Osteoblast (primary cell): ENCODE measurements at regions not wholly inside any gene's neighbourhood (a gene's known extent, or its start where the extent isn't known, plus 50 kb on each side); places are given as distances from the start of the nearest gene placed in this dataset.

Experiments
- DNase-seq: peaks from one replicate; pipeline ENCODE4 v3.0.0; 2011; ENCODE audit warnings: low spot score, mixed read lengths; ENCODE audit not compliant: insufficient read length; ENCODE audit errors: missing footprints
- H2AFZ ChIP-seq: 2 replicates; pipeline ENCODE4 v1.6.0; 2011; ENCODE audit warnings: mild to moderate bottlenecking, low read length
- H3K27ac ChIP-seq: 2 replicates; pipeline ENCODE4 v1.5.1; 2011; ENCODE audit warnings: mild to moderate bottlenecking, low read depth, low read length, moderate library complexity
- H3K27me3 ChIP-seq: 2 replicates; pipeline ENCODE4 v1.6.0; 2012; ENCODE audit warnings: mild to moderate bottlenecking, control low read depth, inconsistent platforms, low read length, moderate library complexity; ENCODE audit not compliant: insufficient read depth
- H3K36me3 ChIP-seq: 2 replicates; pipeline ENCODE4 v1.5.1; 2011; ENCODE audit warnings: mild to moderate bottlenecking, low read length, control low read depth, moderate library complexity; ENCODE audit not compliant: insufficient read depth
- H3K4me1 ChIP-seq: 2 replicates; pipeline ENCODE4 v1.5.1; 2011; ENCODE audit warnings: mild to moderate bottlenecking, low read length, control low read depth, moderate library complexity; ENCODE audit not compliant: insufficient read depth
- H3K4me2 ChIP-seq: 2 replicates; pipeline ENCODE4 v1.6.0; 2011; ENCODE audit warnings: mild to moderate bottlenecking, low read length; ENCODE audit not compliant: insufficient read depth
- H3K4me3 ChIP-seq: fragments of 200-600 bp; sonication (generic); 3 replicates; pipeline ENCODE4 v1.5.1; 2012; ENCODE audit warnings: mild to moderate bottlenecking, low read length, inconsistent platforms; ENCODE audit not compliant: insufficient read depth
- H3K79me2 ChIP-seq: 2 replicates; pipeline ENCODE4 v1.6.0; 2012; ENCODE audit warnings: mild to moderate bottlenecking, low read length, control low read depth, inconsistent platforms; ENCODE audit not compliant: insufficient read depth
- H3K9me3 ChIP-seq: 2 replicates; pipeline ENCODE4 v1.5.1; 2011; ENCODE audit warnings: low read depth, low read length, control low read depth
- H4K20me1 ChIP-seq: 2 replicates; pipeline ENCODE4 v1.6.0; 2012; ENCODE audit warnings: mild to moderate bottlenecking, low read length, control low read depth; ENCODE audit not compliant: insufficient read depth
- TF ChIP-seq, protein P1 (sequence below): IDR thresholded peaks from 2 replicates; pipeline ENCODE4 v1.5.1; 2011; ENCODE audit warnings: mild to moderate bottlenecking, low read depth, low read length, moderate library complexity; ENCODE audit errors: extremely low read depth

DNA sequence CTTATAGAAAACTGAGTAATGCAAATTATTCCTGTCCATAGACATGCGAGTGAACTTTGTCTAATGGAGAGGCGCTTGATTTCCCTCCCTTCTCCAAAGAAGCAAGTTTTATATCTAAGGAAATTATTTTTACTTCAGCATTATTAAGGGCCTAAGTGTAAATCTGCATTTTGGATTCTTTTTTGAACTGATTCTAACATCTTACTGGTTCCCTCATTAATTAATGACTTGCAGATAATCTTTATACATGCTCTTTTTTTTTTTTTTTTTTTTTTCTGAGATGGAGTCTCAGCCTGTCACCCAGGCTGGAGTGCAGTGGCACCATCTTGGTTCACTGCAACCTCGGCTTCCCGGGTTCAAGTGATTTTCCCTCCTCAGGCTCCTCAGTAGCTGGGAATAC, 209.5 kb downstream of the TLE4 start:
- no peak overlapping the region for H3K27ac ChIP-seq
- no peak overlapping the region for H3K4me2 ChIP-seq
- TF ChIP-seq, protein P1, sequence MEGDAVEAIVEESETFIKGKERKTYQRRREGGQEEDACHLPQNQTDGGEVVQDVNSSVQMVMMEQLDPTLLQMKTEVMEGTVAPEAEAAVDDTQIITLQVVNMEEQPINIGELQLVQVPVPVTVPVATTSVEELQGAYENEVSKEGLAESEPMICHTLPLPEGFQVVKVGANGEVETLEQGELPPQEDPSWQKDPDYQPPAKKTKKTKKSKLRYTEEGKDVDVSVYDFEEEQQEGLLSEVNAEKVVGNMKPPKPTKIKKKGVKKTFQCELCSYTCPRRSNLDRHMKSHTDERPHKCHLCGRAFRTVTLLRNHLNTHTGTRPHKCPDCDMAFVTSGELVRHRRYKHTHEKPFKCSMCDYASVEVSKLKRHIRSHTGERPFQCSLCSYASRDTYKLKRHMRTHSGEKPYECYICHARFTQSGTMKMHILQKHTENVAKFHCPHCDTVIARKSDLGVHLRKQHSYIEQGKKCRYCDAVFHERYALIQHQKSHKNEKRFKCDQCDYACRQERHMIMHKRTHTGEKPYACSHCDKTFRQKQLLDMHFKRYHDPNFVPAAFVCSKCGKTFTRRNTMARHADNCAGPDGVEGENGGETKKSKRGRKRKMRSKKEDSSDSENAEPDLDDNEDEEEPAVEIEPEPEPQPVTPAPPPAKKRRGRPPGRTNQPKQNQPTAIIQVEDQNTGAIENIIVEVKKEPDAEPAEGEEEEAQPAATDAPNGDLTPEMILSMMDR = no peak

DNA sequence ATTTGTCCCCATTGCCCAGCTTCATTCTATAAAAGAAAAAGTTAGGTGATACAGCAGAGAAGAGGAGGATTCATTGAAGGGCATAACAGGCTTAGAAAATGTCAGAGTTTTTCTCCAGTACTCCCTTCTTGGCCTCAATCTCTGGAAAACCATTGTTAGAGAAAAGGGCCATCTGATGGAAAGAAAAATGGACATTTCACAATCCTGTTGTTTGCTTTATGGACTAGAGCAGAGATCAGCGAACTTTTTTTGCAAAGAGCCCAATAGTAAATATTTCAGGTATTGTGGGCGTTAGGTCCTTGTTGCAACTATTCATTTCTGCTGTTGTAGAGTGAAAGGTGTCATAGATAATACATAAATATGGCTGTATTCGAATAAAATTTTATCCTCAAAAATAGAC, 208.8 kb downstream of the TLE4 start:
- Histone ChIP-seq H3K79me2 (no peaks in the 10 kb centered on the region), H3K9me3 (no peaks in the 10 kb centered on the region), H3K36me3 (no peaks in the 10 kb centered on the region), H3K27me3 (no peaks in the 10 kb centered on the region), H3K27ac (no peak overlapping the region), H3K4me1 (no peaks in the 10 kb centered on the region), H4K20me1 (no peaks in the 10 kb centered on the region), H3K4me2 (no peak overlapping the region), H3K4me3 (no peak overlapping the region), H2AFZ (no peak overlapping the region)
- DNase-seq = no peak
- TF ChIP-seq, protein P1 = no peak

More for the DNA sequence above, 209.5 kb downstream of the TLE4 start:
- Histone ChIP-seq H2AFZ (no peak overlapping the region), H3K9me3 (no peaks in the 10 kb centered on the region), H4K20me1 (no peaks in the 10 kb centered on the region), H3K27me3 (no peaks in the 10 kb centered on the region), H3K36me3 (no peaks in the 10 kb centered on the region), H3K4me3 (no peak overlapping the region), H3K79me2 (no peaks in the 10 kb centered on the region), H3K4me1 (no peaks in the 10 kb centered on the region)
- no peak for DNase-seq

DNA sequence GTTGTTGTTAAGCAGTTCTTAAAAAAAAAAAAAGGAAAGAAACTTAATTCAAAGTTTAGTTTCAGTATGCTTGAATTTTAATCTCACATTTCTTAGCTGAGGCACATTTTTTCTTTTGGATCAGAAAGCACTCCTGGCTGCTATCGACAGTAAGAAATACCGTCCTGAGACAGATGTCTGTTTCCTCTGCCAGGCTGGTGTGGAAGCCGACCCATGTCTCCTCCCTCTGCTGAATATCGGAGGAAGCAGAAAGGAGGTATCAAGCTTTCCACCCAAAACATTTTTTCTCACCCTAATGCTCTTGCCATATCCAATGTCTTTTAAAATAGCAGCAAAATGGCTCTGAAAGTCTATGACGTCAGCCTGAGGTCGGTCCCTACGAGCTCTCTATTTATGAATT, 208.1 kb downstream of the TLE4 start:
- no peak overlapping the region for H2AFZ ChIP-seq
- TF ChIP-seq, protein P1 = no peak

DNA sequence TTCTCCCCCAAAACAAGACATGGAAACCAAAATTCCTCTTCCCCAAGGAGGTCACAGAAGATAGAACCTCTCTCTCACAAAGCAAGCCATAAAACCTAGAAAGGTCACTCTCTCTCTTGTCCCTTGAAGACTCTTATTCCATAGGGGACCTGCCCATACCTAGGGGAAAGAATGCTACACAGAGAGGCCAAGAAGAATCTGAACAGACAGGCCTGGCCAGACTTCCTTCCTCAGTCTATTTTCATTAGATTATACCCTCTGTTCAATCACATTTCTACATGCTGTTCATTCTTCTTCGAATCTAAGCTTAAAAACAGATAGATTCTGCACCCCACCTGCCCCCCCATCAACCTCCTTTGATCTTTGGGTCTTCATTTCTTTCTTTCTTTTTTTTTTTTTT, 206.8 kb downstream of the TLE4 start:
- no peak overlapping the region for H2AFZ ChIP-seq
- no peaks in the 10 kb centered on the region for H3K27me3 ChIP-seq
- H4K20me1 ChIP-seq = no peaks in the 10 kb centered on the region
- H3K36me3 ChIP-seq = no peaks in the 10 kb centered on the region
- TF ChIP-seq, protein P1 = no peak
- no peaks in the 10 kb centered on the region for H3K79me2 ChIP-seq
- DNase-seq = no peak
- H3K4me3 ChIP-seq = no peak overlapping the region
- H3K27ac ChIP-seq = no peak overlapping the region
- H3K4me1 ChIP-seq = no peaks in the 10 kb centered on the region
- no peaks in the 10 kb centered on the region for H3K9me3 ChIP-seq
- no peak overlapping the region for H3K4me2 ChIP-seq

More for the DNA sequence above, 208.1 kb downstream of the TLE4 start:
- H3K36me3 ChIP-seq = no peaks in the 10 kb centered on the region
- no peaks in the 10 kb centered on the region for H3K27me3 ChIP-seq
- H3K4me3 ChIP-seq = no peak overlapping the region
- no peaks in the 10 kb centered on the region for H3K79me2 ChIP-seq
- no peak overlapping the region for H3K4me2 ChIP-seq
- no peaks in the 10 kb centered on the region for H4K20me1 ChIP-seq
- no peaks in the 10 kb centered on the region for H3K4me1 ChIP-seq
- H3K27ac ChIP-seq = no peak overlapping the region
- no peaks in the 10 kb centered on the region for H3K9me3 ChIP-seq
- no peak for DNase-seq
